Activated CD4-positive, CD25-positive, alpha-beta regulatory T cell treated with anti-CD3 and anti-CD28 coated beads, Interleukin-2, amount 50 U/mL, for 72 hours (primary cell): ENCODE measurements at regions not wholly inside any gene's neighbourhood (a gene's known extent, or its start where the extent isn't known, plus 50 kb on each side); places are given as distances from the start of the nearest gene placed in this dataset.
"Not testable (repeated sequence)": the region's sequence is repeated elsewhere in the genome, so short reads cannot be mapped to it uniquely, and the experiment has no call there.

ENCODE experiments used
- DNase-seq: peaks from one replicate; pipeline ENCODE4 v3.0.0; 2021

- no peak for DNase-seq
These were observed 1165.3 kb downstream of the TBC1D22A start for GRCh38 chr22:47927648-47928210.

DNA sequence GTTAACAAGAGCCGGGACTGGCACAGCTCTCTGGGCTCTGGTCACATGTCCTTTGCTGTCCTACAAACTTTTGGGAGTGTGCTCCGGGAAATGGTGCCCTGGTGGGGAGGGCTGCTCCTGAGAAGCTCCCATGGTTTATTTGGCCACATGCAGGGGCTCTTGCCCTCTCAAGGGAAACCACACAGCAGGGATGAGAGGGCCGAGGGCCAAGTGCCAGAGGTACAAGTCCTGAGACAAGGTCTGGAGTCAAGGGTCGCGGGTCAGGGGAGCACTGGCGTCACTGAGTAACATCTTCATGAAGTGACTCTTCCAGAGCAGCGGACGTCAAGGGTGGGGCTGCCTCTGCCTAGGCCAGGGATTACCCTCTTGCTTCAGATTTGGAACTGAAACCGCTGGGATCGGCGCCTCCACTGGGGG is 1160.6 kb downstream of the TBC1D22A start:
- DNase-seq = no peak

DNA sequence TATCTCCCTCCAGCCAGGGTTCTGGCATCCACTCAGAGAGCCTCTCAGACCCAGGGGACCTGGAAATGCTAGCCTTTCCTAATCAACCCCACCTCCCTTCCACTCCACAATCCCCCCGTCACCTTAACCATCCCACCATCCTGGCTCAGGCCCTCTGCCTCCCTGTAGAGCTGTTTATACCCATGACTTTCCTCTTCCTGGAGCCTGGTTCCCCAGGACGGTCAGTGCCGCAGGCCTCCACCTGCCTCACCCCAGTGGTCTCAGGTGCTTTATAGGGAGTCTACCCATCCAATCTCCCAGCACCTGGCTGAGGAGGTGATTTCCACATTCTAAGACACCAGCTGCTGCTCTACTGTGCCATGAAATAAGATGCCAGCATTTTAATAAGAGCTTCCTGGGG is 1159.5 kb downstream of the TBC1D22A start:
- DNase-seq = no peak

GRCh38 chr22:47920380-47920959 is 1158.0 kb downstream of the TBC1D22A start:
- DNase-seq = no peak

DNA sequence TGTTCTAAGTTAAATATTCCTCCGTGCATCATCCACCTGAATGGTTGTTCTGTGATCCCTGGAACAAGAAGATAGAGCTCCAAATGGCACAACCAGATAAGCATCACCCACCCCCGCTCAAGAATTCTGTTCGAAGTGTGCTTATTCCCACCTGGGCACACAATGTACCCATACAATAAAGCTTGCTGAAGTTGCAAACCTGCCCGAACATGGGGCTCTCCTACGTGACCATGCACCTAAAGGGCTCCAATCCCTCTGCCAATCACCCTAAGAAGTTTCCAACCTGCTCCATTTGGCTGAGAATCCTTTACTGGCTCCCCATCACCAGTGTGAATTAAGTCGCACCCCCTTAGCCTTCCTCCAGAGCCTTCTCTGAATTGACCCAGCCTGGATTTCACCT is 1157.4 kb downstream of the TBC1D22A start:
- no peak for DNase-seq

DNA sequence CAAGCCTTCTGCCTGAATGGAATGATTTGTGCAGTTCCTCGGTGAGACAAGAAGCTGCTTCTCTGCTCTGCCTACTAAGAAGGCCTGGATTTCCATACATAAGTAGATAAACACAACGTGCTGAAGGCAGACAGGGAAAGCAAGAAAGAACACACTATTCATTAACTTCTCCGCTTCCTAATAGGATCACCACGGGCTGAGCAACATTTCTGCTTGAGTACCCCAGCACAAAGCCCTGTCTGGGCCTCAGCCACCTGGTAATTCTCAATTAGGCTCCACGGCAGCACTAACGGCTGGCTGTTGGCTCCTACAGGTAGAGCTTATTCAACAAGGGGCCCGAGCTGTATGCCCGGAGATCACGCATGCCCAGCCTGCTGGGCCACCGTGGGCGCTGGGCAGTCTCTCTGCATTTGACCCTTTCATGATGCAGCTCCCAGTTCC is 1156.6 kb downstream of the TBC1D22A start:
- DNase-seq = no peak

DNA sequence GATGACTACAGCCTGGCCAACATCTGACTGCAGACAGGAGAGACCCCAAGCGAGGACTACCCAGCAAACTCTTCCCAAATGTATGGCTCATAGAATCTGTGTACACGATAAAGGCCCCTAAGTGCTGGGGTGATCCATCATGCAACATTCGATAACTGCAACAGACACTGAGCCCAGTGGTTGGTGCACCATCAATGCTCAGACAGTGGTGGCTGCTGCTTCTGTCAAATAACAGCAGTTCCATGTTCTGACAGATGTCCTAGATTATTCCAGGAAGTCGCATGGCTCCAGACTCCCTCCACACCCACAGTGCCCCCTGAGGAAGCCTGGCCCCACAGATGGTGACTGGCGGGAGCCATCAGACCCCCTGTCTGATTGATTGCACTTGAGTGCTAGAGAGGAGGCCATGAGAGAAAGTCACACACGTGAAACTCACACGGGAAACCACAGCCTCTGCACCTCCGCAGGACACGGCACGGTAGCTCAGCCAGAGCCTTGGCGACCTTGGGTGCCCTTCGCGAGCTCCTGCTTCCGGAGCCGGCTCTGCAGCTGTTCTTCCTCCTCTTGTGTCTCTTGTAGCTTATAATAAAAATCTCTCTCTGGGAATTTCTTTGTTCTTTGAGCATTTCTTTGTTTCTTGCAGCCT is 1155.9 kb downstream of the TBC1D22A start:
- DNase-seq = no peak

GRCh38 chr22:47914481-47915097 is 1152.1 kb downstream of the TBC1D22A start:
- DNase-seq = no peak

DNA sequence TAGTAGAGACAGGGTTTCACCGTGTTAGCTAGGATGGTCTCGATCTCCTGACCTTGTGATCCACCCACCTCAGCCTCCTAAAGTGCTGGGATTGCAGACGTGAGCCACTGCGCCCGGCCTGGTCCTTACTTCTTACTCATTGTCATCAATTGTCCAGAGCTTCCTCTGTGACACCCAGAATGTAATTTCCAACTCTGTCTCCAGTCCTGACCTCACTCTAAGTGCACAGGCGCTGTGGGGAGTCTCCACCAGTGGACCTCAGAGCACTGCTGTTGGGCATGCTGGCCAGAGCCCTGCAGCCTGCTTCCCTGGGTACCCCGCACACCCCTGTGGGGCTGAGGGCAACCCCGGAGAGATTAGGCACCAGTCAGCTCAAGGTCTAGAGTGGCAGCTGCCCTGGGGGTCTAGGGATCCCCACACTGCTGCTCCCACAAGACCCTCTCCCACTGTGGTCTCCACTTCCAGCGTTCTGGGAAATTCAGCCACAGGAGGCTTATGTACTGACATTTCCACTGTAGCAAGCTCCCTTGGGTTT is 1140.3 kb downstream of the TBC1D22A start:
- DNase-seq = no peak

GRCh38 chr22:47901911-47902310 is 1139.5 kb downstream of the TBC1D22A start:
- no peak for DNase-seq

- DNase-seq = no peak
These were observed 1137.4 kb downstream of the TBC1D22A start for GRCh38 chr22:47899894-47900293.

DNA sequence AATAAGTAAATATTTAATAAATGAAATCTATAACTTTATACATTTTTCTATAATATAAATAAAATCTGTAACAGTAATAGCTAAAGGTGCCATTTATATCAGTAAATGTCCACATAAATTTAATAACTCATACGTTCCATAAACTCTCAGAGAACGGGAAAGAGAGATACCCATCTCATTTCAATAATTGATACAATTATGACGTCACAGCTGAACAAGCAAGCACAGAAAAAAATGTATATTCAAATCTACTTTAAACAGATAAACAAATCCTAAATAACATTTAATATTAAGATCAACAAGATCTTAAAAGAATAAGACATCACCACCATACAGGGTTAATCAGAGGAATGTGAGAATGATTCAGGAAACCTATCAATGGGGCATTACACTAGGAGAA is 1136.5 kb downstream of the TBC1D22A start:
- no peak for DNase-seq

GRCh38 chr22:47891609-47892008 is 1129.2 kb downstream of the TBC1D22A start:
- no peak for DNase-seq

GRCh38 chr22:47888817-47889216 is 1126.4 kb downstream of the TBC1D22A start:
- DNase-seq = no peak

DNA sequence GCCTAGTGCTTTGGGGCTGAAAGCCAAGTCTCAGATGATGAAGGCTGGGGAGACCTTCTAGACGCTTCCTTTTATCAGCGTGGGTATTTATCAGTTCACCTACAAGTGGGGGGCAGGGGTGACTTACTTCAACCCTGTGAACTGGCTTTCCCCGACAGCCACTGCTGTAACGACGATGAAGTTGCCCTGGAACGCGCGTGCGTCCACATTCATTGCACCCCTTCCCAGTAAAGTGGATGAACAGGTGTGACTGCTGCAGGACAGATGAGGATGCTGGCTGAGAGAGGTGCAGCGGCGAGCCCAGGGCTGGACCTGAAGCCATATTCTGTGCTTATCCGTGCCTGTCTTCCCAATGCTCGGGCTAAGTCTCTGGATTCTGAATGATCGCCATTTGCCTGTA is 1122.3 kb downstream of the TBC1D22A start:
- no peak for DNase-seq

GRCh38 chr22:47884200-47884599 is 1121.8 kb downstream of the TBC1D22A start:
- DNase-seq = no peak

- no peak for DNase-seq
These were observed 1121.3 kb downstream of the TBC1D22A start for GRCh38 chr22:47883757-47884156.

GRCh38 chr22:47879346-47879745 is 1116.9 kb downstream of the TBC1D22A start:
- no peak for DNase-seq

DNA sequence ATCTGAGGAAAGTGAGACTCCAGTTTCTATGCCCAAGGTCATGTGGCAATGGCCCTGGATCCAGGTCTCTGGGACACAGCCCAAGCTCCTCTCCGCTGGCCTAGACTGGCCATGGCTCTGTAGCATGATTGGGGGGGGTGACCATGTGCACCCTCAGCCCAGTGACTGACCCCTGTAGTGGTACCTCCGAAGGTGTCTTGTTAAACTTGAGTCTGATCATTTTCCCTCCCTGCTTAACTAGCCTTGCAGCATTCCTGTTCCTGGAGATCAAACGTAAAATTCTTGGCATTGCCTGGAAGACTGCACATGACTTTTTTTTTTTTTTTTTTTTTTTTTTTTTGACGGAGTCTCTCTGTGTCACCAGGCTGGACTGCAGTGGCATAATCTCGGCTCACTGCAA is 1116.0 kb downstream of the TBC1D22A start:
- no peak for DNase-seq

DNA sequence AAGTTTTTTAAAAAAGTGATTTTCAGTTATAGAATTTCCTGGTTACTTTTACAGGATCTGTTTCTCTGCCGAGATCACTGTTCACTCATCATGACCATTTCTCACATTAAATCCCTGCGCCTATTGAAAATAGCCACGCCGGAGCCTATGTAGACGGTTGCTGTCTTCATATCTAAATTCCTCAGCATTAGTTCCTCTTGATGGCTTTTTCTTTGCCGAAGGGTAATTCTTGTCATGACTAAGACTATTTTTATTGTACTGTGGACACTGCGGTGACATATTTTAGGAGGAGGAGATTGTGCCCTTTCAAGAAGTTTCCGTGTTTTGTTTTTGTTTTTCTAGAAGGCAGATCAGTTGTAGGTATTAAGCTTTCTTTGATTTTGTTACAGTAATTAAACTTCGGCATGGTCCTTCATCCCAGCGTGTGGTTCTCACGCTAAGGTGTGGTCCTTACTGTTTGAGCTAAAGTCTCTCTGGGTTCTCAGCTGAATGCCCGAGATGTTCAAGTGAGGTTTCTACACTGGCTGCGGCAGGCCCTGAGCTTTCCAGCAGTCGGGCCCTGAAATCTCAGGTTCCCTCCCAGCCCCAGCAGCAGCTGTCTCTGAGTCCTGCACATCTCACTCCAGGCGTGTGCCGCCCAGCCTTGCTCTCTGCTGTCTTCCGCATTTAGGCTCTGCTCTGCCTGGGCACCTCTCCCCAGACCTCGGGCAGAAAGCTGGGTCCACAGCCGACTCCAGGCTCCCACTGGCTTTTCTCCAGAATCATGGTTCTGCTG is 1110.5 kb downstream of the TBC1D22A start:
- no peak for DNase-seq

DNA sequence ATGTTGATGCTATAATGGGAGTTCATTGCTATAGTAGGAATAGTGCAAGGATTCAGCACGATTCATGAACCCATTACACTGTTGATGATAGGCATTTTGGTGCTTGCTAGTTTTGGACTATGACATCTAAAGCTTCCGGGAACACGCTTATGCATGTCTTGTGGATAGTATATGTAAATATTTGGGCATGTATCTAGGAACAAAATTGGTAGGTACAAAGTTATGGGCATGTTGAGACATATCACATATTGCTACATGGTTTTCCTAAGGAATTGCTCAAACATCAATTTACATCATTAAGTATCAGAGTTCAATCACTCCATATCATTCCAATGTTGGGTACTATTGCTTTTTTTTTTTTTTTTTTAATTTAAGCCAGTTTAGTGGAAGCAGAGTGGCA is 1103.2 kb downstream of the TBC1D22A start:
- DNase-seq = no peak

DNA sequence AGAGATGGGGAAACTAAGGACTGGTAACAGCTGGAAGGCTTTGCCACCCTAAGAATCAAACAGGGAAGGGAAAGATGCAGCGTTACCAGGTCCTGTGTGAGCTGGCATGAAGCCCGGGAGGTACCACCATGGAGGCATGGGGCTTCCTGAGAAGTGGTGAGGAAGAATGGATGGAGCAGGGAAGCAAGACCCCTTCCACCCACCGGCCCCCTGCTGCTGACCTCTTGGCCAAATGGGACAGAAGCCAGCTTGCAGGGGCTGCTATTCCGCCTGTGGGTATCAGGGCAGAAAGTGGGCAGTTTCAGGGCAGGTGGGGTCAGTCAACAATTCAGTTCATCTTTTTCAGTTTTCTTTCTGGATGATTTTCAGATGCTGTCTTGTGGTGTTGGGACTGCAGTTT is 1099.9 kb downstream of the TBC1D22A start:
- DNase-seq = no peak

GRCh38 chr22:47860907-47861306 is 1098.5 kb downstream of the TBC1D22A start:
- not testable (repeated sequence) for DNase-seq
